NCI-H2171 treated with DMSO at 0.1 percent for 48 hours (cell line): ENCODE measurements at regions not wholly inside any gene's neighbourhood (a gene's known extent, or its start where the extent isn't known, plus 50 kb on each side); places are given as distances from the start of the nearest gene placed in this dataset.

ENCODE experiments used
- DNase-seq: peaks from one replicate; lab custom pipeline; 2025; lab: John Stamatoyannopoulos, UW

DNA sequence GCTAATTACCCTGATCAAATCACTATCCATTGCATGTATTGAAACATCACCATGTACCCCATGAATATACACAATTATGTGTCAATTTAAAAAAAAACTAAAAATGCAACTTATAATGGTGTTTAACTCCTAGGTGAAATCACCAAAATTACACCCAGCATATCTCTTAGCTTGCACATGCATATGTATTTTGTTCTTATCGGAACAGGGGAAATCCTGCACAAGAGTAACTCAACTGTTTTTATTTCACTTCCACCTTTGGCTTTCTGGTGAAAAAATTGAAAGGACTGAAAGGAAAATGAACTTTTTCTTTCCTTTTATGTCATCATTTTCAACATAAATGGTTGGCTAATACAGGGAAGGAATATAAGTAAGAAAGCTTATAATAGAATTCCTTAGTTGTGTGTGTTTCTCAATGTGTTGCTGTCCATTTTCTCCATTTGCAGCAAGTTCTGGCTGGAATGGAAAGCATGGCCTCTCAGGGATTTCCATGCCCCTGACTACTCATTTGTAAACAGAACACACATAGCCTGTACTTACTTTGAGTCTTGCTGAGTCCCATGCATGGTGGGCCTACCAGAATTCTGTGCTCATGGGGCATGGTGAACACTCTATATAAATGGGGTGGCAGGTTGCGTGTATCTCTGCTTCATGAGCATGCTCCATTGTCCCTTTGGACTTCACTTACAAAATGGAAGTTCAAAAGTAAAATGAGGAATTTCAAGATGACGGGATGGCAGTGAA is 462.0 kb downstream of the HS3ST3B1 start:
- DNase-seq: no peak

GRCh38 chr17:14760719-14761411 is 460.0 kb downstream of the HS3ST3B1 start:
- no peak for DNase-seq

GRCh38 chr17:14760212-14760611 is 459.3 kb downstream of the HS3ST3B1 start:
- DNase-seq: no peak

DNA sequence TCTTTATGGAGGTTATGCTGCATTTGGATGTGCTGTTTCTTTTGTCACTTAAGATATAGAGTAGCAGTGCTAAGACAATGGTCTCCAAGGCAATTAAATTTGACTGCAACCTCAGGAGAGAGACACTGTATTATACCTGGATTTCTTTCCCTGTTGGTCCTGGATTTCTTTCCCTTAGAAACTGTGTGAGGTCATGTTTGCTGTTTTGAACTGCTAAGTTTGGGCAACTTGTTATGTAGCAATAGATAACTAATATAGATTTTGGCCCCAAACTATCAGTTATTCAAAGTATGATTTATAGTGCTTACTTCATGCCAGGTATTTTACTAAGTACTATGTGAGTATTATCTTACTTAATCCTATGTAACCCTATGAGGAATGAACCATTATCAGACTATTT is 458.4 kb downstream of the HS3ST3B1 start:
- DNase-seq: no peak

GRCh38 chr17:14756479-14756878 is 455.6 kb downstream of the HS3ST3B1 start:
- no peak for DNase-seq

- no peak for DNase-seq
These were observed 454.1 kb downstream of the HS3ST3B1 start for GRCh38 chr17:14755002-14755401.

GRCh38 chr17:14753383-14753782 is 452.5 kb downstream of the HS3ST3B1 start:
- no peak for DNase-seq

DNA sequence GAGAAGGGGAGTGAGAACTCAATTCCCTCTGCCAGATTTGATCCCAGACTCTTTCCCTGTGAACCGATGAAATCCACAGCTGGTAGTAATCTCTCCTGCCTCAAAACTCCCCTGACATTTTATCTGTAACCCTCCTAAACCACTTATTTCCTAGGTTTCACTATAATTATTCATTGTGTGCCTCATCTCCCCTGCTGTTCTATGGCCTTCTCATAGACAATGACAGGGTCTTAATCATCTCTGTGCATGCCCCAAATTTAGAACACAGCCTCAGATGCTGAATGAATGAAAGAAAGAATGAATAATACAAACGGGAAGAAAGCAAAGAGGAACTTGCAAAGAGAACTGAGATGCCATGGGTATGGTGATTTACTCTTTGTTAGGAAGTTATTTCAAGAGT is 451.1 kb downstream of the HS3ST3B1 start:
- DNase-seq: no peak

- DNase-seq: no peak
These were observed 450.0 kb downstream of the HS3ST3B1 start for GRCh38 chr17:14750866-14751265.

DNA sequence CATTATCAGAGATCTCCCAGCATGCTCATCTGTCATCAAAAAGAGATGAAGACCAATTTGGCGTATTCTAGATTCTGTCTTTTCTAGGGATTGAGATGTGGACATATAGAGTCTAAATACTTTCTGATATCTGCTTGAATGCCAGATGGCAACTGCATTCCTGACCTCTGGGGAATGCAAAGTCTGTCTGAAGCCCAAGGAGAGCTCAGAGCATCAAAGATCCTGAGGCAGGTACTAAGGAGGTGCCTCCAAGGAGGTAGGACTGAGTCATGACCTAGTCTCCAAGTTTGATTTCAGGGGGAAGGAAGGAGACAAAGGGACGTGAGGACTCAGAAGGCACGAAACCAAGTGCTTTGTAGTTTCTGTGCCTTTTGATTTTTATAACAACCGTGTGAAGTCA is 448.4 kb downstream of the HS3ST3B1 start:
- DNase-seq: no peak

GRCh38 chr17:14748036-14748710 is 447.3 kb downstream of the HS3ST3B1 start:
- DNase-seq: no peak

DNA sequence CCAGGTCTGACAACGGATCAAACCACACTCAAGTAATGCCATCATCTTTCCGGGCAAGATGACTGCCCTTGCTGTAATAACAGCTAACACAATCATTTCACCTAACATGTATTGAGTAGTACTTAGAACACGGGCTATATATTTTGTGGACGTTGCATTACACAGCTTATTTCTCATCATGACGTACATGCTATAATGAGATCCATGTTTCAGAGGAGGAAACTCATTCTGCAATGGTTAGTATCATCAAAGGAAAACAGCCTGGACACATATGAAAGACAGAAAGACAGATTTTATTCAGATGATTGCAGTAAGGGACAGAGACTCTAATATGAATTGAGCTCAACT is 446.7 kb downstream of the HS3ST3B1 start:
- DNase-seq: no peak

- no peak for DNase-seq
These were observed 446.1 kb downstream of the HS3ST3B1 start for GRCh38 chr17:14746822-14747602.

GRCh38 chr17:14745541-14745940 is 444.7 kb downstream of the HS3ST3B1 start:
- no peak for DNase-seq

DNA sequence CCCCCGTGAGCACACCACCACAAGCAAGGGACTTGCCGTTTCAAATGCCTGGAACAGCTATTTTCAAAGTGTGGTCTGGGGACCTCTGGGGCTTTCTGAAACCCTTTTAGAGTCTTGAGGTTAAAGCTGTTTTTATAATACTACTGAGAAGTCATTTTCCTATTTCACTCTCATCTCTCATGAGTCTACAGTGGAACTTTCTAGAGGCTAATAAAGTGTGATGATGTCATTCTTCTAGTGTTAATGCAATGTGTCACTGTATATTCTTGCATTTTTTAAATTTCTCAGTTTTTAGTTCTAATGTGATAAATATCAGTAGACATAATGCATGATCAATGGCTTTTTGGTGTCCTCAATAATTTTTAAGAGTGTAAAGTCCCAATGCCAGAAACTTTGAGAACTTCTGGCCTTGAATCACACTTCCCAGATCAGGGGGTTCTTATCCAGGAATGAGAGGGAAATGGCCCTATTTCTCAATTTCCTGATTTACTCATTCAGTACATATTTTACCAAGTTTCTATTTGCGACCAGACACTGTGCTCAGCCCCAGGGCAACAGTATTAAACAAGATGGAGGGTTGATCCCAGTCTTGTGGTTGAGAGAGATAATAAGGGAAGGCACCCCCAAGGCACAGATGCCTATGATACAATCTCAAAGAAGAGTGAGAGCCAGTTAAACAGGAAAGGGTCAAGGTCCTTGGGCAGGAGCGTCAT is 444.0 kb downstream of the HS3ST3B1 start:
- no peak for DNase-seq

- DNase-seq: no peak
These were observed 440.6 kb downstream of the HS3ST3B1 start for GRCh38 chr17:14741491-14741890.

DNA sequence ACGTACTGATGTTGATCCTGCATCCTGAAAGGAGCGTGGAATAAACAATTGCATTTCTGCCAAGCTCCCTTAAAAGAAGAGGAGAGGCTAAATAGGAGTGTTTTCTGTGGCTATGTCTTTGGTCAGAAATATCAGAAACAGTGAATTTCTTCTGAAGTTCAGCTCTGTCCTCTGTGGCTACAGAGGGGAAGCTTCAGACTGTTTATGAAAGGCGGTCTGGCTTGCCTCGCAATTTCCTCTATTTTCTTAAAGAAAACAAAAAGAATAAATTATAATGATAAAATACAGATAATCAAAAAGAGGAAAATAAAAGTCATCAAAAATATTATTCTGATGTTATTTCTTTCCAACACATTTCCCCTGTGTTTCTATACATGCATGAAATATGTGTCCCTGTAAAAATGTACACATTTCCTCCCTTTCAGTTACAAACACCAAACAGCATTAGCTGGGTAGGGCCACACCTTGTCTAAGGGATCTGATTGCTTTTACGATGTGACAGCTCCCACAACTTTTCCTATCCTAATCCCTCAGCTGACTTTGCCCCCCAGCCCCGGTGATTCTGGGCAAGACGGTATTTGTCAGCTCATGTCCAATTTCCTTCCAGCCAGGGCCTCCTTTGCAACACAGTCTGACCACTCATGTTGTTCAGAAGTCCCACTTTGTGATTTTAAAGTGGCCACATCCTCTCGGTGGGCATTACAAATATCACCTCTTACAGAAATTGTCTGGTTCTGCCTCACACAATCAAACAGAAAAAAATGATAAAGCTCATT is 439.0 kb downstream of the HS3ST3B1 start:
- no peak for DNase-seq

DNA sequence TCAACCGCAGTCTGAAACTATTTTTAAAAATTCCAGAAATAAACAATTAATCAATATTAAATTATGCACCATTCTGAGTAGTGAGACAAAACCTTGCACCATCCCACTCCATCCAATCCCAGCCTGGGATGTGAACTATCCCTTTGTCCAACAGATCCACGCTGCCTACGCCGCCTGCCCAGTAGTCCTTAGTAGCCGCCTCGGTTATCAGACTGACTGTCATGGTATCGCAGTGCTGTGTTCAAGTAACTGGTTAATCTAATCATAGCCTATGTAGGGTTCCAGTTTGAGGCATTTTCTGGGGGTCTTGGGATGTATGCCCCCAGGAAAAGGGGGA is 437.7 kb downstream of the HS3ST3B1 start:
- DNase-seq: no peak

DNA sequence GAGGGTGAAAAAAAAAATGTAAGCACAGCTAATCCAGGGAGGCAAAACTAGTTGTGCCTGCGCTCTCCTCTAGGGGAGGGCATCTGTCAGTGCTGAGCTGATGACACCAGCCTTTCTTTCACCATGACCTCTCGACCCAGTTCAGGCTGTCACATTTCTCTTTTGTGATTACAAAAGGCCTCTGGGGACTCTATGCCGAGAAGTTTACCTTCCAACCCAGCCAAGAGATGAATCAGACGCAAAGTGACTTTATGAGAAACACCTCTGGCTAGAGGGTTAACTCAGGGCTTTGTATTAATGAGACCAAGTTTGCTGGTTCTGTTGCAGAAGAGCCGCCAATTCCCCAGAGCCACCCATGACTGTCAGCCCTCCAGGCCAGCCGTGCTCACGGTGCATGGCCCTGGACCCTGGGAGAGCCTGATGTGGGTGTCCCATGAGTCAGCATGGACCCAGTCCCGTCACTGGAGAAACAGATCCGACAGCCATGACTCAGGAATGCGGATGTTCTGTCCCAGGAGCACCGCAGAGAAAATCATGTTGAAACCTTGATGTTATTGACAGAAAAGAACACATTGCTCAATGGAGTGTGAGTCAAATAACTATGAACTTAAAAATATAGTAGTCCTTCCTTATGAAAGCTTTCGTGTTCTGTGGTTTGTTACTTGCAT is 437.2 kb downstream of the HS3ST3B1 start:
- no peak for DNase-seq

GRCh38 chr17:14736631-14737030 is 435.8 kb downstream of the HS3ST3B1 start:
- no peak for DNase-seq

GRCh38 chr17:14733376-14733775 is 432.5 kb downstream of the HS3ST3B1 start:
- no peak for DNase-seq
